Endothelial cell (in vitro differentiated cells): ENCODE measurements at regions not wholly inside any gene's neighbourhood (a gene's known extent, or its start where the extent isn't known, plus 50 kb on each side); places are given as distances from the start of the nearest gene placed in this dataset.

Experiments
- DNase-seq: peaks from one replicate; pipeline ENCODE4 v3.0.0; 2021; ENCODE audit warnings: low spot score
- H3K27ac Mint-ChIP-seq: one replicate; pipeline ENCODE4 v1.8.0; 2021; ENCODE audit warnings: mixed read lengths, inconsistent platforms; ENCODE audit not compliant: unreplicated experiment
- H3K27me3 Mint-ChIP-seq: one replicate; pipeline ENCODE4 v1.8.0; 2021; ENCODE audit warnings: mild to moderate bottlenecking, moderate library complexity, mixed read lengths, inconsistent platforms; ENCODE audit not compliant: unreplicated experiment
- H3K36me3 Mint-ChIP-seq: one replicate; pipeline ENCODE4 v1.8.0; 2021; ENCODE audit warnings: mild to moderate bottlenecking, low read depth, mixed read lengths, inconsistent platforms; ENCODE audit not compliant: unreplicated experiment
- H3K4me1 Mint-ChIP-seq: one replicate; pipeline ENCODE4 v1.8.0; 2021; ENCODE audit warnings: mild to moderate bottlenecking, mixed read lengths, inconsistent platforms; ENCODE audit not compliant: unreplicated experiment
- H3K4me3 Mint-ChIP-seq: one replicate; pipeline ENCODE4 v1.8.0; 2021; ENCODE audit warnings: mild to moderate bottlenecking, mixed read lengths, inconsistent platforms; ENCODE audit not compliant: unreplicated experiment
- H3K9me3 Mint-ChIP-seq: one replicate; pipeline ENCODE4 v1.8.0; 2021; ENCODE audit warnings: mixed read lengths, inconsistent platforms; ENCODE audit not compliant: unreplicated experiment
- CTCF ChIP-seq: fragments of 200-600 bp; sonication (generic); IDR thresholded peaks from one replicate; pipeline ENCODE4 v1.5.0; 2021; ENCODE audit warnings: antibody characterized with exemption; ENCODE audit not compliant: unreplicated experiment

DNA sequence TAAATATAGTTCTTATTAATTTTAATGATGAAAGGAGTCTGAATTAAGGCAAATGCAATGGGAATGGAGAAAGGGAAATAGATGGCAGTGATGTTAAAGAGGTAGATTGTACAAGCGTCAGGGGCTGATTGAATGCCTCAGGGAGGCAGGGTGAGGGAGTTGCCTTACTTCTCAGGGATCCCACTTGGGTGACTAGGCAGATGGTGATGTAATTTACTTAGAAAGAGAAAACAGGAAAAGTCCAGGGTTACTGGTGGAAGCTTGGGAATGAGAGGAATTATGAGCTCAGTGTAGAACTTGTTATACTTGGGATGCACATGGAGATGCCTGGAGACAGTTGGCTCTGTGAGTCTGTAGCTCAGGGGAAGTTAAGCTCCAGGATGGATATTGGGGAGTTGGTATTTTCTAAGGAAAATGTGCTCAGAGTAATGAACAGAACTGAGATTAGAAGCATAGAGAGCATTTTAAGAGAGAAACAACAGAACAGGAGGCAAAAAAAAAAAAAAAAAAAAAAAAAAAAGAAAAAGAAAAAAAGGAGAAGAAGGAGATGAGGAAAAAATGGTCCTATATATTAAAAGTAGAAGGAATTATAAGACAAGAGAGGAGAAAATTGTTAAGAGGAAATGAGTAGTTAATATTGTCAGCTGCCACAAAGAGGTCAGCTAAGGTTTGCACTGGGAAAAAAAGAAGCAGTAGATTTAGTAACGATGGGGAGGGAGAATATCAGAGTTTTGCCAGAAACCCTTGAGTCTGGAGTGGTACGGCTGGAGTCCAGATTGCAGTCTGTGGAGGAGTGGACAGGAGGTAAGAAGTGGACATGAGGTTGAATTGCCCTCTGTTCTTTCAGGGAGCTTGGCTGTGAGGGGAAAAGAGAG, 88.0 kb upstream of the ELL2 start:
- Mint-ChIP-seq H3K36me3 (no peaks in the 10 kb centered on the region), H3K27ac (no peak overlapping the region), H3K4me3 (no peak overlapping the region), H3K9me3 (no peaks in the 10 kb centered on the region), H3K27me3 (no peaks in the 10 kb centered on the region), H3K4me1 (no peaks in the 10 kb centered on the region)
- DNase-seq = no peak
- no peak for TF ChIP-seq CTCF

DNA sequence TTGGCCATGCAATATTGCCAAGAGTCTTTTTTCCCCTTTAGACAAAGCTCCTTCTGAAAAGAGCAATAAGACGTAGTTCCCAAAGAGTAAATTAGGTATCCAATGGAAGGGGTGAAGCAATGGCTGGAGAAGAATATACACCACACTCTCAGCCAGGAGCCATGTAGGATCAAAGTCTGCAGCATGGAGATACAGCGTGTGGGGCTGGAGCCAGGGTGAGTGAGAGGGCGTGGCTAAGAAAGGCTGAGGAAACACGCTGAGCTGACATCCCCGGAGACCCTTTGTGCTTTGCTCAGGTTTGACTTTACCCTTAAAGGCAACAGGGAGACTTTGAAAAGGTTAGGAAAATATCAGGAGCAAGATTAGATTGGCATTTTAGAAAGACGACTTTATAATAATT, 87.1 kb upstream of the ELL2 start:
- Mint-ChIP-seq H3K9me3 (no peaks in the 10 kb centered on the region), H3K4me3 (no peak overlapping the region), H3K27me3 (no peaks in the 10 kb centered on the region), H3K36me3 (no peaks in the 10 kb centered on the region), H3K4me1 (no peaks in the 10 kb centered on the region), H3K27ac (no peak overlapping the region)
- DNase-seq = no peak
- no peak for TF ChIP-seq CTCF

GRCh38 chr5:96045888-96046287, 84.2 kb upstream of the ELL2 start:
- Mint-ChIP-seq H3K36me3 (no peaks in the 10 kb centered on the region), H3K4me3 (no peak overlapping the region), H3K27me3 (no peaks in the 10 kb centered on the region), H3K27ac (no peak overlapping the region), H3K4me1 (no peaks in the 10 kb centered on the region), H3K9me3 (no peaks in the 10 kb centered on the region)
- TF ChIP-seq CTCF = no peak
- no peak for DNase-seq

DNA sequence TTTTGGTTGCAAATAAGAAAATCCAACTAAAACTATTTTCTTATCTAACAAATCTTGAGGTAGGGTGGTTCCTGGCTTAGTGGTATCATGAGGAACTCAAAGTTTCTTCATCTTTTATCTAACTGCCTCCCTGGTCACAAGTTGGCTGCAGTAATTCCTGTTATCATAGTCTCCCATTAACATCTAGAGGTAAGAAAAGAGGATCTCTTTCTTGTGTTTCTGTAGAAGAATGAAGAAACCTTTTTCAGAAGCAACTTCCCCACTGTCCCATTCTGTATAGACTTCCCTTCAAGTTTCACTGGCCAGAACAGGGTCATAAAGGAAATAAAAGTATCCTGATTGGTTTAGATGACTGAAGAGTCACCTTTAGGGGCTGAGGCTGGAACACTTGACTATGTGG, 81.8 kb upstream of the ELL2 start:
- TF ChIP-seq CTCF = no peak
- no peaks in the 10 kb centered on the region for H3K36me3 Mint-ChIP-seq
- no peak for DNase-seq
- no peaks in the 10 kb centered on the region for H3K4me1 Mint-ChIP-seq
- H3K4me3 Mint-ChIP-seq = no peak overlapping the region
- no peaks in the 10 kb centered on the region for H3K9me3 Mint-ChIP-seq
- H3K27ac Mint-ChIP-seq = no peak overlapping the region
- H3K27me3 Mint-ChIP-seq = no peaks in the 10 kb centered on the region

GRCh38 chr5:96037128-96037527, 75.5 kb upstream of the ELL2 start:
- Mint-ChIP-seq H3K4me1 (no peaks in the 10 kb centered on the region), H3K27ac (no peak overlapping the region), H3K4me3 (no peak overlapping the region), H3K36me3 (no peaks in the 10 kb centered on the region), H3K9me3 (no peaks in the 10 kb centered on the region), H3K27me3 (no peaks in the 10 kb centered on the region)
- TF ChIP-seq CTCF = no peak
- DNase-seq = no peak
